ENCODE measurements at regions not wholly inside any gene's neighbourhood (a gene's known extent, or its start where the extent isn't known, plus 50 kb on each side); places are given as distances from the start of the nearest gene placed in this dataset.
A peak's percentile ranks its signal among the peaks of the same experiment; 100 is the strongest.

DNA sequence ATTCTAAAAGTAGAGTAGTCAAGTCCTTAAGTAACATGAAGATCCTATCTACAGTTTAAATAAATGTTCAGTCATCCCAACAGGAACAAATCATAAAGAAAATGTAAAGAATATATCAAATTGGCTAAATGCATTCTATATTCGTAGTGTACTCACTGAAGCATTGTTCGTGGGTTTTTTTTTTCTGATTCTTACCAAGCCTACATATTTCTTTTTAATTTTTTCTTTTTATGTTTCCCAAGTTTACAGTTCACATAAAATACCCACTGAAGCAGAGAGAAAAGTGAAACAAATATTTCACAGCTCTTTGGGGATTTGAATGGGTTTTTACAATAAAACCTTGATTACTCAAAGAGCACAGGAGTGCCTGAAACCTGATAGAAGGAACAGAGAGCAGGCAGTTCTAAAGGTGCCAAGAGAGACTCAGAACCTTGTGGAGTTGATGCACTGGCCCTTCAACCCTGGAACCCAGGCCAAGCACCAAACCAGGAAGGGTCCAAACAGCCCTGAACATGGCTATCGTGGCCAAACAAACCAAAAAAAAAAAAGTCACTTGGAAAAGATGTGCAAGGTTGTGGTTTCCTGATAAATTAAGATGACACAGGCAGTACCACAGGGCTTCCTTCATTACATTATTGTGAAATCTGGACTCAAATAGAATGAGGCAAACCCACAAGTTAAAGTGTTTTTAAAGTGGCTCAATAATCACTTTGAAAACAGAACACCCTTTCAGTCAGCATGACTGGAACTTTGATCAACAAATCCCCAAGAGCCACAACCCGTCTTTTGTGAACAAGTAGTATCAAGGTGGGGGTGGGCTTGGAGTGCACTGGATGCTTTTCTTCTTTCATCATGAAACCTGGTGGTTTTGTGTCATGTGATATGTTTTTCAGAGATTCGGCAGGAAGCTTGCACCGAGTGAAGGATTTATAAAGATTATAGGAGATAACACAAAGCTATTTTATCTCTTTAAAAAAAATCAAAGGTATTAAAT is 245.0 kb upstream of the FN1 start (continued):
- TF ChIP-seq, protein P1, sequence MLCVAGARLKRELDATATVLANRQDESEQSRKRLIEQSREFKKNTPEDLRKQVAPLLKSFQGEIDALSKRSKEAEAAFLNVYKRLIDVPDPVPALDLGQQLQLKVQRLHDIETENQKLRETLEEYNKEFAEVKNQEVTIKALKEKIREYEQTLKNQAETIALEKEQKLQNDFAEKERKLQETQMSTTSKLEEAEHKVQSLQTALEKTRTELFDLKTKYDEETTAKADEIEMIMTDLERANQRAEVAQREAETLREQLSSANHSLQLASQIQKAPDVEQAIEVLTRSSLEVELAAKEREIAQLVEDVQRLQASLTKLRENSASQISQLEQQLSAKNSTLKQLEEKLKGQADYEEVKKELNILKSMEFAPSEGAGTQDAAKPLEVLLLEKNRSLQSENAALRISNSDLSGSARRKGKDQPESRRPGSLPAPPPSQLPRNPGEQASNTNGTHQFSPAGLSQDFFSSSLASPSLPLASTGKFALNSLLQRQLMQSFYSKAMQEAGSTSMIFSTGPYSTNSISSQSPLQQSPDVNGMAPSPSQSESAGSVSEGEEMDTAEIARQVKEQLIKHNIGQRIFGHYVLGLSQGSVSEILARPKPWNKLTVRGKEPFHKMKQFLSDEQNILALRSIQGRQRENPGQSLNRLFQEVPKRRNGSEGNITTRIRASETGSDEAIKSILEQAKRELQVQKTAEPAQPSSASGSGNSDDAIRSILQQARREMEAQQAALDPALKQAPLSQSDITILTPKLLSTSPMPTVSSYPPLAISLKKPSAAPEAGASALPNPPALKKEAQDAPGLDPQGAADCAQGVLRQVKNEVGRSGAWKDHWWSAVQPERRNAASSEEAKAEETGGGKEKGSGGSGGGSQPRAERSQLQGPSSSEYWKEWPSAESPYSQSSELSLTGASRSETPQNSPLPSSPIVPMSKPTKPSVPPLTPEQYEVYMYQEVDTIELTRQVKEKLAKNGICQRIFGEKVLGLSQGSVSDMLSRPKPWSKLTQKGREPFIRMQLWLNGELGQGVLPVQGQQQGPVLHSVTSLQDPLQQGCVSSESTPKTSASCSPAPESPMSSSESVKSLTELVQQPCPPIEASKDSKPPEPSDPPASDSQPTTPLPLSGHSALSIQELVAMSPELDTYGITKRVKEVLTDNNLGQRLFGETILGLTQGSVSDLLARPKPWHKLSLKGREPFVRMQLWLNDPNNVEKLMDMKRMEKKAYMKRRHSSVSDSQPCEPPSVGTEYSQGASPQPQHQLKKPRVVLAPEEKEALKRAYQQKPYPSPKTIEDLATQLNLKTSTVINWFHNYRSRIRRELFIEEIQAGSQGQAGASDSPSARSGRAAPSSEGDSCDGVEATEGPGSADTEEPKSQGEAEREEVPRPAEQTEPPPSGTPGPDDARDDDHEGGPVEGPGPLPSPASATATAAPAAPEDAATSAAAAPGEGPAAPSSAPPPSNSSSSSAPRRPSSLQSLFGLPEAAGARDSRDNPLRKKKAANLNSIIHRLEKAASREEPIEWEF (IDR thresholded peaks at IDR 0.05; ENCODE audit: insufficient replicate concordance, low read depth, low read length), result no peak
- no peak for TF ChIP-seq CEBPB (IDR thresholded peaks at IDR 0.05; ENCODE audit: borderline replicate concordance in 1 of 2, low read depth in 2 of 2, low read length in 2 of 2)
- TF ChIP-seq STAT3 (IDR thresholded peaks at IDR 0.05; ENCODE audit: low read depth, low read length), result no peak
- TF ChIP-seq, protein P2, sequence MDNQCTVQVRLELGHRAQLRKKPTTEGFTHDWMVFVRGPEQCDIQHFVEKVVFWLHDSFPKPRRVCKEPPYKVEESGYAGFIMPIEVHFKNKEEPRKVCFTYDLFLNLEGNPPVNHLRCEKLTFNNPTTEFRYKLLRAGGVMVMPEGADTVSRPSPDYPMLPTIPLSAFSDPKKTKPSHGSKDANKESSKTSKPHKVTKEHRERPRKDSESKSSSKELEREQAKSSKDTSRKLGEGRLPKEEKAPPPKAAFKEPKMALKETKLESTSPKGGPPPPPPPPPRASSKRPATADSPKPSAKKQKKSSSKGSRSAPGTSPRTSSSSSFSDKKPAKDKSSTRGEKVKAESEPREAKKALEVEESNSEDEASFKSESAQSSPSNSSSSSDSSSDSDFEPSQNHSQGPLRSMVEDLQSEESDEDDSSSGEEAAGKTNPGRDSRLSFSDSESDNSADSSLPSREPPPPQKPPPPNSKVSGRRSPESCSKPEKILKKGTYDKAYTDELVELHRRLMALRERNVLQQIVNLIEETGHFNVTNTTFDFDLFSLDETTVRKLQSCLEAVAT (IDR thresholded peaks at IDR 0.05), result peak; percentile 78
- TF ChIP-seq IRF4 (IDR thresholded peaks at IDR 0.05; ENCODE audit: low read depth, low read length), result no peak
- 0 out of 2 replicates have a peak, but pooled peaks have one; percentile 6 for TF ChIP-seq ZNF384 (IDR thresholded peaks at IDR 0.05; ENCODE audit: borderline replicate concordance, low read depth, low read length)
- TF ChIP-seq ZNF274 (IDR thresholded peaks at IDR 0.05; ENCODE audit: insufficient read depth, insufficient read length), result no peak
- no peak for TF ChIP-seq NR2F1 (conservative IDR thresholded peaks at IDR 0.05)
- TF ChIP-seq EGR1 (IDR thresholded peaks at IDR 0.05; ENCODE audit: borderline replicate concordance in 1 of 2, low read depth in 2 of 2, low read length in 2 of 2), result no peak
- TF ChIP-seq PAX8 (IDR thresholded peaks at IDR 0.05), result no peak
- TF ChIP-seq MEF2A (IDR thresholded peaks at IDR 0.05; ENCODE audit: insufficient read depth, low read depth, low read length), result no peak
- no peak for TF ChIP-seq SMC3 (IDR thresholded peaks at IDR 0.05; ENCODE audit: borderline replicate concordance, low read length)
- TF ChIP-seq GATAD2B (conservative IDR thresholded peaks at IDR 0.05; ENCODE audit: low read depth), result no peak
- no peak for TF ChIP-seq NR2C1 (IDR thresholded peaks at IDR 0.05)
- TF ChIP-seq, protein P3, sequence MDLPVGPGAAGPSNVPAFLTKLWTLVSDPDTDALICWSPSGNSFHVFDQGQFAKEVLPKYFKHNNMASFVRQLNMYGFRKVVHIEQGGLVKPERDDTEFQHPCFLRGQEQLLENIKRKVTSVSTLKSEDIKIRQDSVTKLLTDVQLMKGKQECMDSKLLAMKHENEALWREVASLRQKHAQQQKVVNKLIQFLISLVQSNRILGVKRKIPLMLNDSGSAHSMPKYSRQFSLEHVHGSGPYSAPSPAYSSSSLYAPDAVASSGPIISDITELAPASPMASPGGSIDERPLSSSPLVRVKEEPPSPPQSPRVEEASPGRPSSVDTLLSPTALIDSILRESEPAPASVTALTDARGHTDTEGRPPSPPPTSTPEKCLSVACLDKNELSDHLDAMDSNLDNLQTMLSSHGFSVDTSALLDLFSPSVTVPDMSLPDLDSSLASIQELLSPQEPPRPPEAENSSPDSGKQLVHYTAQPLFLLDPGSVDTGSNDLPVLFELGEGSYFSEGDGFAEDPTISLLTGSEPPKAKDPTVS (IDR thresholded peaks at IDR 0.05; ENCODE audit: low read depth, low read length), result no peak
- no peak for TF ChIP-seq PML (IDR thresholded peaks at IDR 0.05; ENCODE audit: low read length)
- no peak for TF ChIP-seq HDAC2 (IDR thresholded peaks at IDR 0.05)
- TF ChIP-seq FOS (IDR thresholded peaks at IDR 0.05; ENCODE audit: borderline replicate concordance, extremely low read depth, insufficient read length), result no peak
- TF ChIP-seq MYC (IDR thresholded peaks at IDR 0.05; ENCODE audit: insufficient read depth, insufficient read length, insufficient replicate concordance, low read length, severe bottlenecking), result no peak
- TF ChIP-seq BHLHE40 (IDR thresholded peaks at IDR 0.05; ENCODE audit: borderline replicate concordance in 1 of 2, low read depth in 2 of 2, low read length in 1 of 2), result peak; percentile 60; a peak in 3 of 4 replicates
- no peak for TF ChIP-seq TAF1 (IDR thresholded peaks at IDR 0.05; ENCODE audit: borderline replicate concordance, low read depth, low read length)
